ENCODE measurements at regions not wholly inside any gene's neighbourhood (a gene's known extent, or its start where the extent isn't known, plus 50 kb on each side); places are given as distances from the start of the nearest gene placed in this dataset.

DNA sequence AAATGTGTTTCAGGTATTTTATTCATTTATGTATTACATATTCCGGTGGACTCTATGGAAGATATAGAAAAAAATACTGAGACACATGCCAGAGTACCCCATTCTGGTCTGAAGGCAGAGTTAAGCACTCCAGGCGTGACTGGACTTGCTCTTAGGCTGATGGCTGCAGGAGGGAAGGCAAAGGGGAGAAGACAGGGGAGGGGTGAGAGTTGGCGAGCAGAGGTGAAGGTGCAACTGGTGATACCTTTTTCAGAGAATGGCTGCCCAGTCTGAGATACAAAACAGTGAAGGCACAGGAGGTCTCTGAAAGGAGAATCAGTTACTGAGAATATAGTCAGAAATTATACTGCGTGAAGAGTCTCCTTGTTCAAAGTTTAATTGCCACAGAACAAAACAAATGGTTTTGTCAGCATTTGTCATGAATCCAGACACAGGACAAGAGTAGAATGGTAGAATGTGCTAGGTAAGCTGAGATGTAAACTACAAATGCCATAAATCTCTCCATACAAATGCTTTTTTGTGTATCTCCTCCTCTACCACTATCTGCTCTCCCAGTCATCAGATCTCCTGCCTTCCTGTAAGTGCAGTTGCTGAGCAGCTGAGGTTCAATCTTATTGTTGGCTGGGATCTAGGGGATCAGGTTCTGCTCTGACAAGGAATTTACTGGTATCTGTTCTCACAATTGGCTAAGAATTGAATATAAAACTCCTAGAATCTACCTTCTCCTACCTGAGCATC lies 104.2 kb upstream of the DST start:
- TF ChIP-seq, protein P1, sequence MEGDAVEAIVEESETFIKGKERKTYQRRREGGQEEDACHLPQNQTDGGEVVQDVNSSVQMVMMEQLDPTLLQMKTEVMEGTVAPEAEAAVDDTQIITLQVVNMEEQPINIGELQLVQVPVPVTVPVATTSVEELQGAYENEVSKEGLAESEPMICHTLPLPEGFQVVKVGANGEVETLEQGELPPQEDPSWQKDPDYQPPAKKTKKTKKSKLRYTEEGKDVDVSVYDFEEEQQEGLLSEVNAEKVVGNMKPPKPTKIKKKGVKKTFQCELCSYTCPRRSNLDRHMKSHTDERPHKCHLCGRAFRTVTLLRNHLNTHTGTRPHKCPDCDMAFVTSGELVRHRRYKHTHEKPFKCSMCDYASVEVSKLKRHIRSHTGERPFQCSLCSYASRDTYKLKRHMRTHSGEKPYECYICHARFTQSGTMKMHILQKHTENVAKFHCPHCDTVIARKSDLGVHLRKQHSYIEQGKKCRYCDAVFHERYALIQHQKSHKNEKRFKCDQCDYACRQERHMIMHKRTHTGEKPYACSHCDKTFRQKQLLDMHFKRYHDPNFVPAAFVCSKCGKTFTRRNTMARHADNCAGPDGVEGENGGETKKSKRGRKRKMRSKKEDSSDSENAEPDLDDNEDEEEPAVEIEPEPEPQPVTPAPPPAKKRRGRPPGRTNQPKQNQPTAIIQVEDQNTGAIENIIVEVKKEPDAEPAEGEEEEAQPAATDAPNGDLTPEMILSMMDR (IDR thresholded peaks at IDR 0.05; ENCODE audit: low read depth, low read length, poor library complexity, severe bottlenecking) = no peak
- no peak for TF ChIP-seq EZH2phosphoT487 (IDR thresholded peaks at IDR 0.05; ENCODE audit: borderline replicate concordance, low read length)
- Histone ChIP-seq H3K79me2 (ENCODE audit: control insufficient read depth, low read length) (peaks cover 7% of the 10 kb centered on the region; the same call in 1 of the 2 replicates), H3K27me3 (ENCODE audit: control insufficient read depth, low read length) (no peaks in the 10 kb centered on the region), H3K9me3 (ENCODE audit: control insufficient read depth, insufficient read depth, low read length) (no peaks in the 10 kb centered on the region), H3K4me1 (ENCODE audit: control insufficient read depth, low read length) (peaks cover 11% of the 10 kb centered on the region), H3K4me3 (ENCODE audit: low read length) (no peak overlapping the region), H3K9me2 (replicated peaks; ENCODE audit: control insufficient read depth, low read length) (no peaks in the 10 kb centered on the region), H3K36me3 (ENCODE audit: control insufficient read depth, low read length) (no peaks in the 10 kb centered on the region), H3F3A (ENCODE audit: control insufficient read depth, insufficient read depth) (no peaks in the 10 kb centered on the region), H3K4me2 (ENCODE audit: low read length) (no peak overlapping the region), H3K27ac (ENCODE audit: low read depth, low read length) (no peak overlapping the region), H4K20me1 (ENCODE audit: control insufficient read depth, insufficient read depth, low read depth, low read length) (no peaks in the 10 kb centered on the region)

DNA sequence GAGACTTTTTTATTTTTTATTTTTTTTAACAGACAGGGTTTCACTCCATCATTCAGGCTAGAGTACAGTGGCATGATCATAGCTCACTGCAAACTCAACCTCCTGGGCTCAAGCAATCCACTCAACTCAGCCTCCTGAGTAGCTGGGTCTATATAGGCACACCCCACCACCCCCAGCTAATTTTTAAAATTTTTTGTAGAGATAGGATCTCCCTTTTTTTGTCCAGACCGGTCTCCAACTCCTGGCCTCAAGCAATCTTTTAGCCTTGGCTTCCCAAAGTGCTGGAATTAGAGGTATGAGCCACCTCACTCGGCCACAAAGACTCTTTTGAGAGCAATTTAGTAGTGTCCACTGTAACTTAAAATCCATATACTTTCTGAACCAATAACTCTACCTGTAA lies 103.3 kb upstream of the DST start:
- peaks cover 7% of the 10 kb centered on the region; the same call in 1 of the 2 replicates for H3K79me2 ChIP-seq (ENCODE audit: control insufficient read depth, low read length)
- peaks cover 13% of the 10 kb centered on the region for H3K4me1 ChIP-seq (ENCODE audit: control insufficient read depth, low read length)
- H3F3A ChIP-seq (ENCODE audit: control insufficient read depth, insufficient read depth) = no peaks in the 10 kb centered on the region

DNA sequence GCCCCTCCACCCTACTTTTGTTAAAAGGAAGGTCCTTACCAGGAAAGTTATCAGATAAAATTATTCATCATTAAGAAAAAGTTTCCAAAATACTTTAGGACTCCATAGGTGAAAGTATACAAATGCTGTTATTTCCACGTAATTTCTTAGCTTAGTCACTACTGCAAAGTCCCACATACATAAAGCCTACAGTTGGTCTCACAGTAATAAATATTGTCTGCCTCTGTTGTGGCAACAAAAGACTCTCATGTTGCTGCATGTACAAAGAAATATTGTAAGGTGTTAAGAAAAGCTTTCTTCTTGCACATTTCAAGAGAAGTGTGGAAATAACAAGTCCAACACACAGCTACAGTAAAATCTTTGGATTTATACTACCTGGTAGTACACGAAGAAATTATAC lies 102.4 kb upstream of the DST start:
- Histone ChIP-seq H3K4me3 (ENCODE audit: low read length) (no peak overlapping the region), H3K79me2 (ENCODE audit: control insufficient read depth, low read length) (peaks cover 10% of the 10 kb centered on the region), H3K27me3 (ENCODE audit: control insufficient read depth, low read length) (no peaks in the 10 kb centered on the region), H3K9me3 (ENCODE audit: control insufficient read depth, insufficient read depth, low read length) (no peaks in the 10 kb centered on the region), H3K9me2 (replicated peaks; ENCODE audit: control insufficient read depth, low read length) (no peaks in the 10 kb centered on the region), H3F3A (ENCODE audit: control insufficient read depth, insufficient read depth) (no peaks in the 10 kb centered on the region), H3K4me2 (ENCODE audit: low read length) (no peak overlapping the region), H3K36me3 (ENCODE audit: control insufficient read depth, low read length) (no peaks in the 10 kb centered on the region), H4K20me1 (ENCODE audit: control insufficient read depth, insufficient read depth, low read depth, low read length) (no peaks in the 10 kb centered on the region), H3K27ac (ENCODE audit: low read depth, low read length) (no peak overlapping the region), H3K4me1 (ENCODE audit: control insufficient read depth, low read length) (peaks cover 13% of the 10 kb centered on the region)
- TF ChIP-seq, protein P1 (IDR thresholded peaks at IDR 0.05; ENCODE audit: low read depth, low read length, poor library complexity, severe bottlenecking) = no peak
- TF ChIP-seq EZH2phosphoT487 (IDR thresholded peaks at IDR 0.05; ENCODE audit: borderline replicate concordance, low read length) = no peak

More for the DNA sequence above, 103.3 kb upstream of the DST start:
- Histone ChIP-seq H3K4me2 (ENCODE audit: low read length) (no peak overlapping the region), H3K27ac (ENCODE audit: low read depth, low read length) (no peak overlapping the region), H3K36me3 (ENCODE audit: control insufficient read depth, low read length) (no peaks in the 10 kb centered on the region), H3K4me3 (ENCODE audit: low read length) (no peak overlapping the region), H3K27me3 (ENCODE audit: control insufficient read depth, low read length) (no peaks in the 10 kb centered on the region), H4K20me1 (ENCODE audit: control insufficient read depth, insufficient read depth, low read depth, low read length) (no peaks in the 10 kb centered on the region), H3K9me2 (replicated peaks; ENCODE audit: control insufficient read depth, low read length) (no peaks in the 10 kb centered on the region), H3K9me3 (ENCODE audit: control insufficient read depth, insufficient read depth, low read length) (no peaks in the 10 kb centered on the region)
- TF ChIP-seq, protein P1 (IDR thresholded peaks at IDR 0.05; ENCODE audit: low read depth, low read length, poor library complexity, severe bottlenecking) = no peak
- no peak for TF ChIP-seq EZH2phosphoT487 (IDR thresholded peaks at IDR 0.05; ENCODE audit: borderline replicate concordance, low read length)

All from DOHH2 (cell line).